D341Med (cell line): ENCODE measurements at regions not wholly inside any gene's neighbourhood (a gene's known extent, or its start where the extent isn't known, plus 50 kb on each side); places are given as distances from the start of the nearest gene placed in this dataset.

Source experiments
- DNase-seq: peaks from one replicate; pipeline ENCODE4 v3.0.0; 2012; ENCODE audit warnings: low spot score

DNA sequence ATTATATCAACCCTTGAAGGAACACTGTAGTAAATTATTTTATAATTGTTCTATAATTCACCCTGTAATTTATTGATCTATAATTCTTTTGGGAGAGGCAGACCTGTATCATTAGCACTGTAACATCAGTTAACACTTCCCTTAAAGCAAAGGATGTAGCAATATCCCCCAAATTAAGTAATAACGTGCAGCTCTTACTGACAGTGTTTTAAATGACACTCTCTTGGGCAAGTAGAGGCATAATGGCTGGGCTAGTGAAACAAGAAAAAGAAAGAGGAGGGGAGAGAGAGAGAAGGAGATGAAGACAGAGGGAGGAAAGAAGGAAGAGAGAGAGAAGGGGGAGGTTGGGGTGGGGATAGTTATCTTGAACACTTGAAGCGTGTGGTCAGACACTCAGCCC is 161.0 kb upstream of the RNF32 start:
- DNase-seq, result no peak

DNA sequence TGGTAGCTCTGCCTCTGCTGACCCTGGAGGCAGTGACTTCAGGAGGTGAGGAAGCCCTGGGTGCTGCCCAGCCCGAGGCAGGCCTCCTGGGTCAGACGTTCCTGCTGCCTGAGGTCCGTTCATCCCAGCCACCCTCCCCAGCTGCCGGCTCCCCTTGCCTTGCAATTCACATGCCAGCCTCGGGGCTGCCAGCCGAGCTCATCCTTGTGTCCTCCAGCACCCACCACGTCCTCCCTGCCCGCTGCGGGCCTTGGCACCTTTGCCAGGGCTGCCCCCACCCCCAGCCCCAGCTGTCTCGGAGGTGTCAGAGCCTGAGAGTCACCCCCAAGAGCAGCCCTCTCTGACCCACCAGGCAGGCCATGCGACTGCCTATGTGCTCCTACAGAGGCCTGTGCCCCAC is 162.1 kb upstream of the RNF32 start:
- no peak for DNase-seq

- DNase-seq, result no peak
These were observed 164.9 kb upstream of the RNF32 start for GRCh38 chr7:156475666-156476065.

DNA sequence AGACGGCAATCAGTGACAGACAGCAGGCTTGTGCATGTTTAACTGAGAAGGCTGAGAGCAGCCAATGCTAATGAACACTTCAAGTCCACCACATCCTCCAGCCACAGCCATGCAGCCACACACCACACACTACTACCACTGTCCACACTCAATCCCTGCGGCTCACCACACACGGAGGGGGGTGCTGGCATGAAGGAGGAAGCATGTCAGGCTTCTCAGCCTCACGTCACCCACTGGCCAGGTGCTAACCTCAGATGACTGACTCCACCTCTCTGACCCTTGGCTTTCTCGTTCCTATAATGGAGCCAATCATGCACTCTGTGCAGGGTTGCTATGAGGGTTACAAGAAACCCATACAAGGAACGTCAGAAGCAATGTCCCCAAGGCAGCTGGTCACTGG is 165.4 kb upstream of the RNF32 start:
- no peak for DNase-seq

DNA sequence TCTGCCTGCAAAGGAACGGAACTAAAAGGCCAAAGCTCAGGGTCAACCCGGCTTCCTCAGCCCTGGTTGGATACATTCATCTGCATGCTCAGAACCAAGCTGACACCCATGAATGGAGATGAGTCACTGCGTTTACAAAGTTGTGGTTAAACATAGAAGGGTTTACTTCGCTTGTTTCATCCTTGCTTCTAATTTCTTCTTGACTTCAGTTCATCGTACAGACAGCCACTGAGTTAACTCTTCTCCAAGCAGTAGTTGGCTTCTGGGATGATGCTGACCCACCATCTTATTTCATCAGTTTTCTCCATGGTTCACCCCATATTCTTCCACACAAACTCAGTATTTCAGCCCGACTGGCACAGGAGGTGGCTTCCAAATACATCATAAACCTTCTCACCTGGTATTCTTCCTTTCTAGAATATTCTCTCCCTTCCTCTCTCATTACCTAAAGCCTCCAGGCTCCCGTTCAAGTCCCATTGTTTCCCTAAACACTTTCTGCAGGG is 166.3 kb upstream of the RNF32 start:
- DNase-seq, result no peak

DNA sequence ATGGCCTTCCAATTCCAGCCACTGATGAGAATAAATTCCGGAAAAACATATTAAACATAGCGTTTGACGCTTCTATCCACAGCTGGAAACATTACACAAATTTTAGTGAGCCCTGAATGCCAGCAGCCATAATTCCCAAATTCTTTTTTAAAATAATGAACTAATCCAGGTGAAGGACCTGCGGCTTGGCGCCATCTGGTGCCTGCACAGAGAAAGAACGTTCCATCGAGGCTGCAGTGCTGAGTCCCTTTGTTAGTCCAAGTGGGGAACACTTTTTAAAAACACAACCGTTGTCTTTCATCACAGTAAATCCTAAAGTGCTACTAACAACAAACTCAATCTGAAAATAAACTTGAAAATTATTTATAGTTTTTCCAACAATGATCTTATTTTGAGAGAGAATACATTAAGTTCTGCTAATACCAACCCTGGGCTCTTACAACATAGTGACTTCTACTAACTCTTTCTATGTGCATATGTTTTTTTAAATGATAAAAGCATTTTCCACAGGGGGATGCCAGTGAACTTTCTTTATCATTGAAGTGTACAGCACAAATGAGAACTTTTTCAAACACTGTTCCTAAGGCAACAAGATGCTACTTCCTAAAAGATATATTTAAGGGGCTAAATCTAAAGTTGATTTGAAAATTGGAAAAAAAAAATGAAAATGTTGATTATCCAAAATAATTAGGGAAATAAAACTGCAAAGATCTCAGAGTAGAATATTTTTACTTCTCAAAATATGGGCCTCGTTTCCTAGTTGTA is 166.9 kb upstream of the RNF32 start:
- DNase-seq, result peak; percentile 71

DNA sequence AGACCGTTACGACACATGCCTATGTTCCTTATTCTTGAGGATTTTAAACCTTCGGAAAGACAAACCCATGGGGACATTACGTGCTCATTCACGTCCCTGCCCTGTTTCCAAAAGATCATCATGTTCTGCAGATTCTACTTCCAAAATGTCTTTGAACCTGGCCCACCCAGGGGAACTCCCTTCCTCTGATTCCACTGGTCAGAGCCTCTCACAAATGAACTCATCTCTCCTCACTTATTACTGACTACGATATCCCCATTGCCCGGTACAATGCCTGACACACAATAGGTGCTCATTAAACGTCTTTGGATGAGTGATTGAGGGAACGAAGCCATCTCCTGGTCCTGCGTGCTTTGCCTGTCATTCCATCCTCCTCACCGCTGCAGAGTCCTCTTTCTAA is 168.3 kb upstream of the RNF32 start:
- no peak for DNase-seq

GRCh38 chr7:156470399-156471320 is 169.9 kb upstream of the RNF32 start:
- no peak for DNase-seq

DNA sequence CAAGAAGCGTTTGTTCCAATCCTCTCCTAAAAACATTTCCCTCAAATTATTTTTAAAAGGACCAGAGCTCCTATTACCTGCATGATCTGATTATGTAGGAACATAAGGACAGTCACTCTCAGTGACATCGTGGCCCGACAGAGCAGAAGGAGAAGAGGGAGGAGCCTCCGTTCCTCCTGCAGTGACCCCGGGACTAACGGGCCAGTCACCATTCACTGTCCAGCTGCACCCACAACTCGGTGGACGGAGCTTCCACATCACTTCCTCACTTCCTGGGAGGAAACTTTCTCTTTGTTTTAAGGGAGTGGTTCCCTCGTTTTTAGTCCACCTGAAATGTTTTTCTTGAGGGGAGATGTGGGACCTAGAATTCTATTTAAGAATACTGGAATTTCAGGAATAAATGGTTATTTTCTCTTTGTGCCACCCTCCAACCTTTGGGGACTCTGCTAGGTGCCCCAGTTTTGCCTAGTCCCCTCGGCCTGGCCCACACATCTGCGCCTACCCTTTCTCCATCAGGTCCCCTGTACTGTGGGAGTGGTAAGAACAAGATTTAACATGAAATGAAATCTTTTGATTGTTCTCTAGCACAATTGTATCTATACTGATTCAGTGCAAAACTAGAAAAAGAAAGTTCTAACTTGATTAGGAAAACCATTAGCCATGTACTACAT is 173.5 kb upstream of the RNF32 start:
- no peak for DNase-seq

GRCh38 chr7:156466272-156466671 is 174.3 kb upstream of the RNF32 start:
- no peak for DNase-seq

- DNase-seq, result no peak
These were observed 175.4 kb upstream of the RNF32 start for GRCh38 chr7:156465186-156465585.

- no peak for DNase-seq
These were observed 176.2 kb upstream of the RNF32 start for GRCh38 chr7:156464339-156464738.

DNA sequence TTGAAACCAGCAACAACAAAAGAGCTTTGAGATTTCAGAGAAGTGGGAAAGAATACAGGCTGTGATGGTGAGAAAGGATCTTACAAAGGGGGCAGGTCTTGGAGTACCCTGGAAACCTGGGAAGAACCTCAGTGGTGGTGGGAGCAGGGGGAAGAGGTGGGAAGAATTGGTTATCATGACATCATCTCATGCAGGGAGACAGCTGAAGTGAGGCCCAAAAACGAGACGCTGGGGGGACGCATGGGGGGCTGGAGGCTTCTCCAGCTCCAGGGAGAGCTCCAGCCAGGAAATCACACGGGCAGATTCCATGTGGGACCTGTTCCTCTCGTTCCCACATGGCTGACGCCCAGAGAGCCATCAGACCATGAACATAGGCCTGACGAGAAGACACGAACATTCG is 177.3 kb upstream of the RNF32 start:
- no peak for DNase-seq

GRCh38 chr7:156461881-156462665 is 178.5 kb upstream of the RNF32 start:
- peak; percentile 53 for DNase-seq

GRCh38 chr7:156460858-156461627 is 179.5 kb upstream of the RNF32 start:
- DNase-seq, result no peak

DNA sequence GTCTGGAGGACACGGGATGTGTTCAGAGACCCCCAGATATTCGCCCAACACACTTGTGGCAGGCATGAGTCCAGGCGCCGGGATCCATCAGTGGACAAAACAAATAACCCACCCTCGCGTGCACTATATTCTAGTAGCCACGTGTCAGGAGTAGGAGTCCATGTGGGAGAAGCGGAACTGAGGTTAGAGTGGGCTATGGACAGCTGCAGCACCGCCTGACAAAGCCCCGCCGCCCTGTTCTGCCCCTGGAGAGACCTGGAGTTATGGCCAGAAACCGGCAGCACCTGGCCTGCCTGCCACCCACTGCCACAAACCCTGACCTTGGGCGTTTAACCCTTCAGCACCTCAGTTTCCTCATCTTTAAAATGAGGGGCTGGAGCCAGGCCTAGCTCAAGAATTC is 181.0 kb upstream of the RNF32 start:
- no peak for DNase-seq

GRCh38 chr7:156459067-156459466 is 181.5 kb upstream of the RNF32 start:
- DNase-seq, result no peak

DNA sequence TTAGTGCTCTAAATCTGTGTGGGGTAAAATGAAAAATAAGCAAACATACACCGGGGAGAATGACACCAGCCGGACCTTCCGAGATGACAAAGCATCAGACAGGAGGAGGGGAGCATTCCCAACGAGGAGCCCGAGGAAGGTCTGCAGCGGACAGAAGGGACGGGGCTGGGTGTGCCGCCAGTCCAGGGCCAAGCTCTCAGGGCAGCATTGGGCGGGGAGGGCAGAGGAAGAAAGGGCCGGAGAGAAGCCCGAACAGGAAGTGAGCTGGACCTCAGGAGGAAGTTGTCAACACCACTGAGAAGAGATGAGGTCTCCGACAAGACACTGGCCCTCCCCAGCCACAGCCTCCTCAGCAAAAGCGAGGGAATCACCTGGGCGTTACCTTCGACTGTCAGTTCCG is 182.6 kb upstream of the RNF32 start:
- no peak for DNase-seq

DNA sequence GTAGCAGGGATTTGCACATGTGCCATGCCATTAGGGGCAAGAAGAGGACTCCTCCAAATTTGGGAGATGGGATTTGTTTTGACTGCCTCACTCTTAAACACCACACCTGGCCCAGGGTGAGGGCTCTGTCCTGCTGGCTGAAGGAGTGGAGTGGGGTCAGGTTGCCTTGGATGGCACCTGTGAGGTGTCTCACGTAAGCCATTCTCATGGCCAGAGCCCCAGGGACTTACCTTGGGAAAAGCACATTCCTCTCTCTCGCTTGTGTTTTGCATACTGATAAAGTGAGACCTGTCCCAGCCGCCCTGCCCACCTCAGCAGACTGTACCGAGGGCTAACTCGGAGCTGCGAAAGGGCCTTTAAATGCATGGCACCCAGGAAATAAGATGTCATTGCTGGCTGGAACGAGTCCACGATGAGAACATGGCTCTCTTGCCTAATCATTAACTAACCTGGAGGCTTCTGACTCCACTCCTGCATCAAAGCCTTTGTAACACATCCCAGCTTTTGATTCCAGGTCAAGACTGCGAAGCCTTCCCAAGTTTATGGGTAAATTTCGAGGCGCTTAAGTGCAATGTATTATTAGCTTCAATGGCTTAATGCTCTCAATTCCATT is 184.0 kb upstream of the RNF32 start:
- no peak for DNase-seq

- no peak for DNase-seq
These were observed 184.5 kb upstream of the RNF32 start for GRCh38 chr7:156456032-156456431.

- no peak for DNase-seq
These were observed 190.1 kb upstream of the RNF32 start for GRCh38 chr7:156450473-156450872.
